GM18498 (cell line): ENCODE measurements at regions not wholly inside any gene's neighbourhood (a gene's known extent, or its start where the extent isn't known, plus 50 kb on each side); places are given as distances from the start of the nearest gene placed in this dataset.

Experiments
- ATAC-seq: cut with Tn5 transposase; IDR thresholded peaks from one replicate; pipeline ENCODE4 v1.9.1; 2021; ENCODE audit warnings: mild to moderate bottlenecking, moderate library complexity; ENCODE audit not compliant: unreplicated experiment

- no peak for ATAC-seq
Measured at GRCh38 chr12:82174936-82175335, 183.3 kb downstream of the CCDC59 start.

GRCh38 chr12:82174383-82174782 is 183.8 kb downstream of the CCDC59 start:
- ATAC-seq: no peak

DNA sequence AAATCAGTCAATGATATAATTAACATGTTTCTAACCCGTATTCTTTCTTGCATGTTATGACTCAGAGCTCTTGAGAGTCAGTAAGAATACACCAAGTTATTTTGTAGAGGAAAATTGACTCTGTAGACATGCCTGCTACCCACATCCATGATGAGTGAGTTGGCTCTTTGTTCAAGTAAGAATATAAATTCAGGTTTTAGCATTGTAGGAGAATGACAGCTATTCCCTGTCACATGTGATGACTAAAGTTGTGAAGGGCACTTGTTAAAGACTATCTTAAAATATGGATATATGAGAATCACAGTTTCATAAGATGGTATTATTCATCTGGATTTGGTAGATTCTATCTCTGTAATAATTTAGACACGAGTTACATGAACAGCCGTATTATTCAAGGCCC is 209.1 kb downstream of the CCDC59 start:
- ATAC-seq: no peak

GRCh38 chr12:82146740-82147139 is 211.4 kb downstream of the CCDC59 start:
- no peak for ATAC-seq

DNA sequence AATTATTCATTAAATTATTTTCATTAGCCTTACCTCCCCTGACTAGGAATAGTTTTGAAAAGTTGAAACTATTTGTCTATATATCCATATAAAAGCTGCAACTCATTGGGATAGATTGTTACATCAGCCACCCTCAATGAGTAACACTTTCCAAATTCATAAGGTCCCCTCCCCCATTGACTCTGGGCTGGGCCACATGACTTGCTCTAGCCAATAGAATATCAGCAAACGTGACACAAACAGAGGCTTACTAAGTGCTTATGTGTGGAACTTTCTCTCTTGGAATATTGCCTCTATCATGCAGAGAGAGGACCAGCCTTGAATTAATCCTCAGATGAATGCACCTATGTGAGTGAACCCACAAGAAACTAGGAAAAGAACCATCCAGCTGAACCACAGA is 213.7 kb downstream of the CCDC59 start:
- no peak for ATAC-seq

DNA sequence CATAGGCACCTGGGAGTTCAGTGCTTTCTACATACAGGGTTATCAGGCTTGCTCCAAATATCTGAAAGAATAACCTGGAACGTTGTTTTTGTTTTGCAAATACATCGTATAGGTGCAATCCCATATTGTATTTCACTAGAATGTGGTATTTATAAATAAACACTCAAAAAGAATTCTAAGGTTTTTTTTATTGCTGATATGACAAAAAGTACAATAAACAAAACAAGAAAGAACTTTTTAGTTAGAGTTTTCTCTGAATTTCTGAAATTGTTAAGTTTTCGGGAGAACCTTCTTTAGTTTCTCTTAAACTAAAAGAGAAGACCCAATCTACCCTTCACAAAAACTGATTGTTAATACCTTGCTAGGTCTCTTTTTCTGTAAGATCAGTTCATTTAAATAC is 225.8 kb downstream of the CCDC59 start:
- no peak for ATAC-seq

DNA sequence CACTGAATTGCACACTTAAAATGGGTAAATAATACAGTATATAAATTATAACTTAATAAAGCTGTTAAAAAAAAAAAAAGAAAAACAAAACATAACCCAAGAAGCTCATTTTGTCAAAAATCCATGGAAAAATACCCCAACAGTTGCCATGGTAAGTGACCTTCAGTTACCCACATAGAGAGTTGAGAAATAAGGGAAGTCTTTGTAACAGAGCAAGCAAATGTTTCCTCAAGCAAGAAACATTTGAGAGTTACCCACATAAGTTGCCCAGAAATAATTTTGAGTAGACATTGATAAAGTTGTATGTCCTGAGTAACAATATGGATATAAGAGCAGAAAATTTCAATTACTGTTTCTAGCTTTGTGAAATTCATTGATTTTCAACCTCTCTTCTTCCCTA is 227.4 kb downstream of the CCDC59 start:
- ATAC-seq: no peak

- no peak for ATAC-seq
Measured at GRCh38 chr12:82124711-82125380, 233.3 kb downstream of the CCDC59 start.

GRCh38 chr12:82121545-82121944 is 236.6 kb downstream of the CCDC59 start:
- ATAC-seq: no peak

- no peak for ATAC-seq
Measured at GRCh38 chr12:82120901-82121300, 237.3 kb downstream of the CCDC59 start.

GRCh38 chr12:82109243-82109642 is 248.9 kb downstream of the CCDC59 start:
- ATAC-seq: no peak

- ATAC-seq: no peak
Measured at GRCh38 chr12:82108615-82109014, 249.6 kb downstream of the CCDC59 start.

- no peak for ATAC-seq
Measured at GRCh38 chr12:82099216-82099615, 259.0 kb downstream of the CCDC59 start.

DNA sequence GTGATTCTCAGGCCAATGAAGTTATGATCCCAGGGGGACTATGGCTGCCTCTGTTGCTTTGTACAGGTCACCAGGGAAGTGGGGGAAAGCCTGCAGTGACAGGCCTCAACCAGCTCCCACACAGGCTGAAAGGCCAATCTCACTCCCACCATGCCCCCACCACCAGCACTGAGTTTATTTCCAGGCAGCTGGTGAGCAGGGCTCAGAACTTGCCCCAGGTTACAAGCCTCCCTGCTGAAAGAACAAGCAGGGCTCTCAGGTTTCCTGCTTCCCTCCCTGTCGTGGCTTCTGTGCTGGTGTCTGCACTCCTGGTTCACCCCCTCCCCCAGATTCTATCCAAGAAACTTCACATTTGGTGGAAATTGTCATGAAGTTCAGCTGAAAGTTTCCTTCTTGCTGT is 260.3 kb downstream of the CCDC59 start:
- no peak for ATAC-seq

DNA sequence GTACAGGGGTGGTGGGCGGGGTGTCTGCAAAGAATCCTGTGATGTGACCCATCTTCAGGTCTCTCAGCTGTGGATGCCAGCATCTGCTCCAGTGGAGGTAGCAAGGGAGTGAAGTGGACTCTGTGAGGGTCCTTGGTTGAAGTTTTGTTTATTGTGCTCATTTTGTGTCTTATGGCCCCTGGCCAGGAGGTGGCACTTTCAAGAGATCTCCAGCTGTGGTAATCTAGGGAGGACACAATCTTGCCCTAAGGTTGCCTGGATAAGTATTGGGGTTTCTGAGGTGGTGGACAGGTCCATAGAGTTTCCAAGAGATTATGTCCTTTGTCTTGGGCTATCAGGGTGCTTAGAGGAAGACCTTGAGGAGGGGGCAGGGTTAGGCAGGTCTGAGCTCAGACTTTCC is 260.7 kb downstream of the CCDC59 start:
- no peak for ATAC-seq

GRCh38 chr12:82090165-82090564 is 268.0 kb downstream of the CCDC59 start:
- ATAC-seq: no peak

- ATAC-seq: no peak
Measured at GRCh38 chr12:82089369-82090121, 268.6 kb downstream of the CCDC59 start.

DNA sequence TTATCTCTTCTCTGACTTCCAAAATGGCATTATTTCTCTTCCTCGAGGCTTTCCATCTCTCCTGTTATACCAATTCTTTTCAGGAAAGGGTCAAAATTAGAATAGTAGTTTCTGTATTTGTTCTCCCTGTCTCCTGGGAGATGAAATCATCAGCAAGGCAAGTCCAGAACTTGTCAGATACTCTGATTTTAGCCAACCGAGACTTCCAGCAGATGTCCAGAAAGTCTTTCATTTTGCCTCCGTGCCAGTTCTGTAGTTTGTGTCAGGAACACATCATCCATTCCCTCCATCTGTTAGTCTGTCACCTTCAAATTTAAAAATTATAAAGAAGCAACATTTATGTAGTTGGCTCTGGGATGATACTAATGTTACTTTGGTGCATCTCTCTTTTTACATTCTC is 275.7 kb downstream of the CCDC59 start:
- no peak for ATAC-seq

DNA sequence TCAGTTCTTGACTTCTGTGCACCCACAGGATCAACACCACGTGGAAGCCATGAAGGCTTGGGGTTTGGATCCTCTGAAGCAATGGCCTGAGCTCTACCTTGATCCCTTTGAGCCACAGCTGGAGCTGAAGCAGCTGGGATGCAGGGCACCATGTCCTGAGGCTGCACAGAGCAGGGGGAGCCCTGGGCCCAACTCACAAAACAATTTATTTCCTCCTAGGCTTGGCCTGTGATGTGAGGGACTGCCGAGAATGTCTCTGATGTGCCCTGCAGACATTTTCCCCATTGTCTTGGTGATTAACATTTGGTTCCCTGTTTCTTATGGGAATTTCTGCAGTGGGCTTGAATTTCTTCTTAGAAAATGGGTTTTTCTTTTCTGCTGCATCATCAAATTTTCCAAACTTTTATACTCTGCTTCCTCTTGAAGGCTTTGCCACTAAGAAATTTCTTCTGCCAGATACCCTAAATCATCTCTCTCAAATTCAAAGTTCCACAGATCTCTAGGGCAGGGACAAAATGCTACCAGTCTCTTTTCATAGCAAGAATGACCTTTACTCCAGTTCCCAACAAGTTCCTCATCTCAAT is 288.2 kb downstream of the CCDC59 start:
- no peak for ATAC-seq

GRCh38 chr12:82058197-82058596 is 299.0 kb upstream of the PPFIA2 start:
- no peak for ATAC-seq

DNA sequence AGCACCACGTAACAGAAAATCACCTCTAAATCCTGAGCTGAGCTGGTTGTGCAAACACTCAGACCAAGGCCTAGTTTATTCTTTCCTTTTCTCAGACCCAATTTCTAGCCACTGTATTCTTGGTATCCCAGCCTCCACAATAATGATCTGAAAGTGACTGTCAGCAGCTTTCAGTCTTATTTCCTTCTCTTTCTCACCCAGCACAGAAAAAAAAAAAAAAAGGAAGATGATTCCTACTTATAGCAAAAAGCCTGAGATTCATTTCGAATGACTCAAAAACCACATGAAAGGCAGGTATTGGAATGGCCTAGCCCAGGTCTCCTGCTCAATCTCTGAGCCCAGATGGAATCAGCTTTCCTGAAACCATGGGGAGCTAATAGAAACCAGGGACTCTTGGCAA is 298.6 kb upstream of the PPFIA2 start:
- no peak for ATAC-seq

- no peak for ATAC-seq
Measured at GRCh38 chr12:82055391-82055790, 296.2 kb upstream of the PPFIA2 start.
